Peyer's patch (tissue), 4 donors: ENCODE measurements at regions not wholly inside any gene's neighbourhood (a gene's known extent, or its start where the extent isn't known, plus 50 kb on each side); places are given as distances from the start of the nearest gene placed in this dataset.

ENCODE experiments used
- DNase-seq, 3 donors: peaks; one replicate each; pipeline ENCODE4 v3.0.0-alpha.2; 2017 to 2019
- H3K27ac ChIP-seq, 4 donors: fragments of 200-600 bp; sonication (generic); one replicate each; pipeline ENCODE4 v1.5.1; 2016 to 2019
- H3K27me3 ChIP-seq, 2 donors: fragments of 200-600 bp; sonication (generic); one replicate each; pipeline ENCODE4 v1.5.1; 2019
- H3K36me3 ChIP-seq, 3 donors: fragments of 200-600 bp; sonication (generic); one replicate each; pipeline ENCODE4 v1.5.1; 2016 to 2019
- H3K4me1 ChIP-seq, 4 donors: fragments of 200-600 bp; sonication (generic); one replicate each; pipeline ENCODE4 v1.5.1; 2016 to 2019
- H3K4me3 ChIP-seq, 4 donors: fragments of 200-600 bp; sonication (generic); 1 replicate in 3 of 4; 2 replicates in 1 of 4; pipeline ENCODE4 v1.5.1; 2016 to 2019; ENCODE audit warnings: mild to moderate bottlenecking in 1 of 4
- H3K9me3 ChIP-seq, 4 donors: fragments of 200-600 bp; sonication (generic); one replicate each; pipeline ENCODE4 v1.5.1; 2016 to 2019; ENCODE audit warnings: mild to moderate bottlenecking in 1 of 4
- POLR2A ChIP-seq, 2 donors: fragments of 450-650 bp; IDR thresholded peaks; one replicate each; pipeline ENCODE4 v1.5.1; 2017; ENCODE audit warnings: antibody characterized with exemption in 2 of 2, mild to moderate bottlenecking in 2 of 2, moderate library complexity in 2 of 2
- TF ChIP-seq, protein P1 (sequence below), 6 experiments: fragments of 450-650 bp in 4 of 6; fragments of 200-600 bp in 2 of 6; sonication (generic) in 1 of 6; IDR thresholded peaks; one replicate each; pipeline ENCODE4 v1.5.1; 2017 to 2019; ENCODE audit warnings: antibody characterized with exemption in 6 of 6, mild to moderate bottlenecking in 3 of 6, moderate library complexity in 1 of 6

DNA sequence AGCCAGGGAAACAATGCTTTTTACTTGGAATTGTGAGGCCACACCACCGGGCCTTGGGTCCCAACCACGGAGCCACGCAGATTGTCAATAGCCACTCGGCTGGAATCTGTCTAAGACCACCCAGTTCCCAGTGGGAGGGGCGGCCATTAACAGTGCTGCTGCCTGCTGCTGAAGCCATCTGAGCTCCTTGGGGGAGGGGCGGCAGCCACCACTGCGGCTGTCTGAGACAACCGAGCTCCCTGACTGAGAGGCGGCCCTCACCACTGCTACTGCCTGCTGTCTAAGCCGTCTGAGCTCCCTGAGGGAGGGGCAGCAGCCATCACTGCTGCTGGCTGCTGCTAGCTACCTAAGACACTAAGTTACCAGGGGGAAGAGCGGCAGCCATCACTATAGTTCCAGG lies 64.3 kb downstream of the DMRTA2 start:
- Histone ChIP-seq H3K4me1 (no peaks in the 10 kb centered on the region), H3K4me3 (no peak overlapping the region), H3K27me3 (no peaks in the 10 kb centered on the region), H3K36me3 (no peaks in the 10 kb centered on the region), H3K27ac (no peak overlapping the region), H3K9me3 (no peaks in the 10 kb centered on the region)
- TF ChIP-seq, protein P1, sequence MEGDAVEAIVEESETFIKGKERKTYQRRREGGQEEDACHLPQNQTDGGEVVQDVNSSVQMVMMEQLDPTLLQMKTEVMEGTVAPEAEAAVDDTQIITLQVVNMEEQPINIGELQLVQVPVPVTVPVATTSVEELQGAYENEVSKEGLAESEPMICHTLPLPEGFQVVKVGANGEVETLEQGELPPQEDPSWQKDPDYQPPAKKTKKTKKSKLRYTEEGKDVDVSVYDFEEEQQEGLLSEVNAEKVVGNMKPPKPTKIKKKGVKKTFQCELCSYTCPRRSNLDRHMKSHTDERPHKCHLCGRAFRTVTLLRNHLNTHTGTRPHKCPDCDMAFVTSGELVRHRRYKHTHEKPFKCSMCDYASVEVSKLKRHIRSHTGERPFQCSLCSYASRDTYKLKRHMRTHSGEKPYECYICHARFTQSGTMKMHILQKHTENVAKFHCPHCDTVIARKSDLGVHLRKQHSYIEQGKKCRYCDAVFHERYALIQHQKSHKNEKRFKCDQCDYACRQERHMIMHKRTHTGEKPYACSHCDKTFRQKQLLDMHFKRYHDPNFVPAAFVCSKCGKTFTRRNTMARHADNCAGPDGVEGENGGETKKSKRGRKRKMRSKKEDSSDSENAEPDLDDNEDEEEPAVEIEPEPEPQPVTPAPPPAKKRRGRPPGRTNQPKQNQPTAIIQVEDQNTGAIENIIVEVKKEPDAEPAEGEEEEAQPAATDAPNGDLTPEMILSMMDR (IDR thresholded peaks at IDR 0.05), result no peak
- TF ChIP-seq POLR2A (IDR thresholded peaks at IDR 0.05), result no peak
- no peak for DNase-seq

DNA sequence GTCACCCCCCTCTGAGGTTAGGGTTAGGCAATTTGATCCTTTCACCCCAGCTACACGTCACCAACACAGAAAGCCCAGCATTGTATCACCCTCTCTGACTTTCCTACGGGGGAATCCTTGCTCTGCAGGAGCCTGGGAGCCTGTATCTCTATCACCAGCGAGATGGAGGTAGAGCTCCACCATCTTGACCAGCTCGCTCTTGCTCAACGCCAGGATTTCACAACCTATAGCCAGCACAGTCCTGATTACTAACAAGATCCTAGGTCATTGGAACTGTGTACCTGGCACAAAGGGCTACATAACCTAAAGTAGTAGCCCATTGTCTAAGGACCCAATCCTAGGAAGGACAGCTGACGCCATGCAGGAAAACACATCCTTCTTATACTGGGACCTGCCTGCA lies 66.1 kb downstream of the DMRTA2 start:
- DNase-seq, result no peak
- TF ChIP-seq, protein P1 (IDR thresholded peaks at IDR 0.05), result no peak
- no peak for TF ChIP-seq POLR2A (IDR thresholded peaks at IDR 0.05)
- H3K4me3 ChIP-seq, result no peak overlapping the region
- H3K4me1 ChIP-seq, result no peaks in the 10 kb centered on the region
- H3K27me3 ChIP-seq, result no peaks in the 10 kb centered on the region
- no peaks in the 10 kb centered on the region for H3K9me3 ChIP-seq
- H3K27ac ChIP-seq, result no peak overlapping the region
- H3K36me3 ChIP-seq, result no peaks in the 10 kb centered on the region

DNA sequence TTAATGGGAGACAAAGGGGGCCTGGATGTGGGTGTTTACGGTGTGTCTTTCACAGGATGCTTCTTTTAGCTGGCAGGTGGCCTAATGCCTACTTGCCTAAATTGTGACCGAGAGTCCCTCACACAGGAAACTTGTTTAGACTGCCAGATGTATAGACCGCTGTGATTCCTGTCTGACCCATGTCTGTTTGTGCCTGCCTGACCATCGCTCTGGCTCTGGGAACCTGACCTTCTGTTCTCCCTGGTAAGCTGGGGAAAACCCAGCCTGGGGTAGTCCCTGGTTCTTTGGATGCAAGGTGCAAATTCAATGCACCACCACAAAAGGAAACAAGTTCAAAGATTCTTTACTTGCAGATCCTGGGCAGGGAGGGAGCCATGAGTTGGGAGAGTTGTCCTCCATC lies 68.4 kb downstream of the DMRTA2 start:
- DNase-seq, result no peak
- no peaks in the 10 kb centered on the region for H3K4me1 ChIP-seq
- H3K9me3 ChIP-seq, result no peaks in the 10 kb centered on the region
- no peaks in the 10 kb centered on the region for H3K36me3 ChIP-seq
- no peak overlapping the region for H3K4me3 ChIP-seq
- no peak overlapping the region for H3K27ac ChIP-seq
- no peaks in the 10 kb centered on the region for H3K27me3 ChIP-seq
- TF ChIP-seq, protein P1 (IDR thresholded peaks at IDR 0.05), result no peak
- no peak for TF ChIP-seq POLR2A (IDR thresholded peaks at IDR 0.05)

DNA sequence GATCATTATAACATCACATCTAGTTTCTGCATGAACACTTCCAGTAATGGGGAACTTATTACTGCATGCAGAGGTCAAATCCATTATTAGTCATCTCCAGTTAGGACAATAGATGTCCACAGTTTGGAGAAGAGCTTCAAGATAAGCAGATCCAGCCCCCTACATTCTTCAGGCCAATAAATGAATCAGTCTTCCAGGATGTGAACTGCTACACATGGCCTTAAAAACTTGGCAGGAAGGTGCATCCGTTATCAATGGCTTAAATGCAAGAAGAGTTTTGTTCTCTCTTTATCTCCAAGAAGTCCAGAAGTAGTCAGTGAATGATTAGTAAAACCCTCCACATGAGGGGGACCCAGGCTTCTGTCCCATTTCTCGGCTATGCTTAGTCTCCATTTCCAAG lies 70.8 kb downstream of the DMRTA2 start:
- Histone ChIP-seq H3K27me3 (no peaks in the 10 kb centered on the region), H3K4me1 (no peaks in the 10 kb centered on the region), H3K4me3 (no peak overlapping the region), H3K36me3 (no peaks in the 10 kb centered on the region), H3K9me3 (no peaks in the 10 kb centered on the region), H3K27ac (no peak overlapping the region)
- TF ChIP-seq POLR2A (IDR thresholded peaks at IDR 0.05), result no peak
- TF ChIP-seq, protein P1 (IDR thresholded peaks at IDR 0.05), result no peak
- DNase-seq, result no peak

DNA sequence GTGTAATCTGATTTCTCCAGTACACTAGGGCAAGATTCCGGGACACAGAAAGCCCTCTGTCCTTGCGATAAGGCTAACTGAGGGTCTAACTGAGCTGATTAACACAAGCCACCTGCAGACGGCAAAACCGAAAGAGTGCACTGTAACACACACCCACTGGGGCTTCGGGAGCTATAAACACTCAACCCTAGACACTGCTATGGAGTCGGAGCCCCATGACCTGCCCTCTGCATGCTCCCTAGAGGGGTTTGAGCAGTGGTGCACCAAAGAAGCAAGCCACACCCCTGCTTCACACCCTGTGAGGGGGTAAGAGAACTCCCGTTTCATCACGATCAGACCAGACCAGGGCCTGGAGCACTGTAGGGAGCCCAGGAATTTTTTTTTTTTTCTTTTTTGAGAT lies 72.4 kb downstream of the DMRTA2 start:
- no peak overlapping the region for H3K4me3 ChIP-seq
- H3K4me1 ChIP-seq, result no peaks in the 10 kb centered on the region
- TF ChIP-seq POLR2A (IDR thresholded peaks at IDR 0.05), result no peak
- TF ChIP-seq, protein P1 (IDR thresholded peaks at IDR 0.05), result no peak
- no peak overlapping the region for H3K27ac ChIP-seq
- H3K9me3 ChIP-seq, result no peaks in the 10 kb centered on the region
- no peaks in the 10 kb centered on the region for H3K27me3 ChIP-seq
- DNase-seq, result no peak
- H3K36me3 ChIP-seq, result no peaks in the 10 kb centered on the region

DNA sequence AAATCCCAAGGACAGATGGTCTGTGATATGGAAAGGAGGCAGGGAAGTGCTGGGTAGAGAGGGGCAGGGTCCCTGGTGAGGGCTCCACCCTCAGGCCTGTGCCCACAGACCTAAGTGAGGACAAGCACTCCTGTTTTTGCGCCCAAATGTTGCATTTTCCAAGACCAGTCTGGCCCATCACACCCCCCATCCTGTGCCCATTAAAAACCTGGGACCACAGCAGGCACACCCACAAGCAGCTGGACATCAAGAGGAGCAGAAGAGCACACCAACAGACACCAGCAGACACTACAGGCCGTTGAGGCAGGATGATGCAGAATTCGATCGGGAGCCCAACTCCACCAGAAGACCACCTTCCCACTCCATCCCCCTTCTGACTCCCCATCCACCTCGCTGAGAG lies 72.8 kb downstream of the DMRTA2 start:
- TF ChIP-seq, protein P1 (IDR thresholded peaks at IDR 0.05), result no peak
- no peak for TF ChIP-seq POLR2A (IDR thresholded peaks at IDR 0.05)
- Histone ChIP-seq H3K9me3 (no peaks in the 10 kb centered on the region), H3K4me3 (no peak overlapping the region), H3K36me3 (no peaks in the 10 kb centered on the region), H3K4me1 (no peaks in the 10 kb centered on the region), H3K27me3 (no peaks in the 10 kb centered on the region), H3K27ac (no peak overlapping the region)
- DNase-seq, result no peak
